ENCODE measurements at regions not wholly inside any gene's neighbourhood (a gene's known extent, or its start where the extent isn't known, plus 50 kb on each side); places are given as distances from the start of the nearest gene placed in this dataset.

DNA sequence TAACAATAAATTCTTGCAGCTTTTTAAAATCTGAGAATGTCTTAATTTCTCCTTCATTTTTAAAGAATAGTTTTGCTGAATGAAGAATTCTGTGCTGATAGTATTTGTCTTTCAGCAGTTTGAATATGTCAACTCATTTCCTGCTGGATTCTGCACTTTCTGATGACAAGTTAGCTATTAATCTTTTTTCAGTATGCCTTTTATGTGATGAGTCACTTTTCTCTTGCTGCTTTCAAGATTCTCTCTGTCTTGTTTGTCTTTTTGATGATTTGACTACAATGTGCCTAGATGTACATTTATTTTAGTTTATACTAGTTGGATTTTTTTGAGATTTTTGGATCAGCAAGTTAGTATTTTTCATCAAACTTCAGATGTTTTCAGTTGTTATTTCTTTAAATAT lies 87.9 kb upstream of the AVPR1A start:
- CTCF ChIA-PET = no interaction called here
- no peaks in the 10 kb centered on the region for H3K9me1 ChIP-seq (replicated peaks; ENCODE audit: control insufficient read depth, extremely low read depth, insufficient read depth, low read length)
- no peak overlapping the region for H3K9ac ChIP-seq (replicated peaks; ENCODE audit: extremely low read depth, insufficient read depth, low read length)
- no peak overlapping the region for H3K4me2 ChIP-seq (ENCODE audit: insufficient read depth, low read length)
- H3K79me2 ChIP-seq (ENCODE audit: control insufficient read depth, insufficient read depth, low read length) = no peaks in the 10 kb centered on the region
- POLR2A ChIA-PET = no interaction called here
- BruUV-seq (replicated peaks) = no TSS peak
- DNase-seq (ENCODE audit: low read depth, low spot score) (no peak), FAIRE-seq (no peak)
- intact Hi-C loops (cut with micrococcal nuclease) (no loop called here), dilution Hi-C loops (cut with MboI; ENCODE audit: extremely low pct_ligation_motif_present, low sequenced_read_pairs) (no loop called here)
- H3K4me3 ChIP-seq (replicated peaks in 1 of 3; ENCODE audit: insufficient read depth in 1 of 3, low read depth in 1 of 3, low read length in 3 of 3) = no peak overlapping the region
- TF ChIP-seq GATA2 (IDR thresholded peaks at IDR 0.05; ENCODE audit: insufficient read depth, insufficient read length, low read depth, low read length) (no peak), POLR2A (IDR thresholded peaks at IDR 0.05; ENCODE audit: low read depth, low read length) (no peak), MYC (IDR thresholded peaks at IDR 0.05; ENCODE audit: low read depth, low read length) (no peak), FOS (IDR thresholded peaks at IDR 0.05; ENCODE audit: borderline replicate concordance, insufficient read depth, low read length) (no peak), EZH2 (IDR thresholded peaks at IDR 0.05; ENCODE audit: borderline replicate concordance, low read depth, low read length, severe bottlenecking) (no peak), POLR2AphosphoS5 (IDR thresholded peaks at IDR 0.05; ENCODE audit: insufficient read depth, low read depth, low read length) (no peak), JUN (IDR thresholded peaks at IDR 0.05; ENCODE audit: borderline replicate concordance, insufficient read depth, insufficient read length, low read depth) (no peak)
- TF ChIP-seq, protein P1, sequence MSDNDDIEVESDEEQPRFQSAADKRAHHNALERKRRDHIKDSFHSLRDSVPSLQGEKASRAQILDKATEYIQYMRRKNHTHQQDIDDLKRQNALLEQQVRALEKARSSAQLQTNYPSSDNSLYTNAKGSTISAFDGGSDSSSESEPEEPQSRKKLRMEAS (IDR thresholded peaks at IDR 0.05; ENCODE audit: insufficient read depth, insufficient read length) = no peak
- TF ChIP-seq, protein P2, sequence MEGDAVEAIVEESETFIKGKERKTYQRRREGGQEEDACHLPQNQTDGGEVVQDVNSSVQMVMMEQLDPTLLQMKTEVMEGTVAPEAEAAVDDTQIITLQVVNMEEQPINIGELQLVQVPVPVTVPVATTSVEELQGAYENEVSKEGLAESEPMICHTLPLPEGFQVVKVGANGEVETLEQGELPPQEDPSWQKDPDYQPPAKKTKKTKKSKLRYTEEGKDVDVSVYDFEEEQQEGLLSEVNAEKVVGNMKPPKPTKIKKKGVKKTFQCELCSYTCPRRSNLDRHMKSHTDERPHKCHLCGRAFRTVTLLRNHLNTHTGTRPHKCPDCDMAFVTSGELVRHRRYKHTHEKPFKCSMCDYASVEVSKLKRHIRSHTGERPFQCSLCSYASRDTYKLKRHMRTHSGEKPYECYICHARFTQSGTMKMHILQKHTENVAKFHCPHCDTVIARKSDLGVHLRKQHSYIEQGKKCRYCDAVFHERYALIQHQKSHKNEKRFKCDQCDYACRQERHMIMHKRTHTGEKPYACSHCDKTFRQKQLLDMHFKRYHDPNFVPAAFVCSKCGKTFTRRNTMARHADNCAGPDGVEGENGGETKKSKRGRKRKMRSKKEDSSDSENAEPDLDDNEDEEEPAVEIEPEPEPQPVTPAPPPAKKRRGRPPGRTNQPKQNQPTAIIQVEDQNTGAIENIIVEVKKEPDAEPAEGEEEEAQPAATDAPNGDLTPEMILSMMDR (IDR thresholded peaks at IDR 0.05; ENCODE audit: extremely low read depth in 1 of 2, insufficient read depth in 1 of 2, low read depth in 1 of 2, low read length in 2 of 2) = no peak
- no peaks in the 10 kb centered on the region for H3K9me3 ChIP-seq (replicated peaks; ENCODE audit: control insufficient read depth, insufficient read depth, low read length)
- no peaks in the 10 kb centered on the region for H3K4me1 ChIP-seq (ENCODE audit: control insufficient read depth, extremely low read depth, insufficient read depth, low read length)
- no peak overlapping the region for H2AFZ ChIP-seq (ENCODE audit: low read depth, low read length)
- H3K36me3 ChIP-seq (ENCODE audit: control insufficient read depth in 2 of 2, extremely low read depth in 1 of 2, insufficient read depth in 2 of 2, low read length in 2 of 2) = no peaks in the 10 kb centered on the region
- H3K27me3 ChIP-seq (ENCODE audit: control insufficient read depth in 2 of 2, insufficient read depth in 2 of 2, low read length in 2 of 2) = no peaks in the 10 kb centered on the region
- H3K27ac ChIP-seq (ENCODE audit: insufficient read depth, low read depth, low read length) = no peak overlapping the region
- H4K20me1 ChIP-seq (replicated peaks; ENCODE audit: control insufficient read depth, extremely low read depth, insufficient read depth, low read length) = no peaks in the 10 kb centered on the region

Measured in endothelial cell of umbilical vein (primary cell).